DOHH2 (cell line): ENCODE measurements at regions not wholly inside any gene's neighbourhood (a gene's known extent, or its start where the extent isn't known, plus 50 kb on each side); places are given as distances from the start of the nearest gene placed in this dataset.

Experiments
- H3F3A ChIP-seq: fragments of 200-600 bp; sonication (generic), shearing (Covaris generic); 2 replicates; pipeline ENCODE4 v1.6.0; 2016; ENCODE audit warnings: antibody characterized with exemption, mild to moderate bottlenecking; ENCODE audit not compliant: control insufficient read depth, insufficient read depth
- H3K27ac ChIP-seq: fragments of 200-600 bp; sonication (generic); 2 replicates; pipeline ENCODE4 v1.5.1; 2014; ENCODE audit warnings: low read depth, mild to moderate bottlenecking, low read length, moderate library complexity
- H3K27me3 ChIP-seq: fragments of 200-600 bp; sonication (generic); 2 replicates; pipeline ENCODE4 v1.6.1; 2014; ENCODE audit warnings: mild to moderate bottlenecking, low read length, mixed read lengths; ENCODE audit not compliant: control insufficient read depth
- H3K36me3 ChIP-seq: fragments of 200-600 bp; sonication (generic); 2 replicates; pipeline ENCODE4 v1.6.1; 2014; ENCODE audit warnings: mild to moderate bottlenecking, low read length, moderate library complexity, mixed read lengths; ENCODE audit not compliant: control insufficient read depth
- H3K4me1 ChIP-seq: fragments of 200-600 bp; sonication (generic); 2 replicates; pipeline ENCODE4 v1.6.1; 2014; ENCODE audit warnings: mild to moderate bottlenecking, low read length, mixed read lengths; ENCODE audit not compliant: control insufficient read depth
- H3K4me2 ChIP-seq: fragments of 200-600 bp; sonication (generic); 2 replicates; pipeline ENCODE4 v1.6.0; 2014; ENCODE audit warnings: mild to moderate bottlenecking, low read length, moderate library complexity
- H3K4me3 ChIP-seq: fragments of 200-600 bp; sonication (generic); 2 replicates; pipeline ENCODE4 v1.5.1; 2014; ENCODE audit warnings: mild to moderate bottlenecking, low read length, mixed read lengths
- H3K79me2 ChIP-seq: fragments of 200-600 bp; sonication (generic); 2 replicates; pipeline ENCODE4 v1.6.1; 2014; ENCODE audit warnings: mild to moderate bottlenecking, low read length, mixed read lengths; ENCODE audit not compliant: control insufficient read depth
- H3K9me2 ChIP-seq: fragments of 200-600 bp; sonication (generic); replicated peaks from 2 replicates; pipeline ENCODE4 v1.6.1; 2014; ENCODE audit warnings: mild to moderate bottlenecking, low read length, mixed read lengths; ENCODE audit not compliant: control insufficient read depth
- H3K9me3 ChIP-seq: fragments of 200-600 bp; sonication (generic); 2 replicates; pipeline ENCODE4 v1.6.1; 2014; ENCODE audit warnings: antibody characterized with exemption, low read length, mixed read lengths; ENCODE audit not compliant: control insufficient read depth, insufficient read depth
- H4K20me1 ChIP-seq: fragments of 200-600 bp; sonication (generic); 2 replicates; pipeline ENCODE4 v1.6.0; 2014; ENCODE audit warnings: low read depth, mild to moderate bottlenecking, antibody characterized with exemption, low read length, moderate library complexity; ENCODE audit not compliant: control insufficient read depth, insufficient read depth
- EZH2phosphoT487 ChIP-seq: fragments of 200-600 bp; sonication (generic); IDR thresholded peaks from 2 replicates; pipeline ENCODE4 v1.6.1; 2017; ENCODE audit warnings: borderline replicate concordance, mild to moderate bottlenecking, antibody characterized with exemption, low read length, moderate library complexity, mixed read lengths
- TF ChIP-seq, protein P1 (sequence below): fragments of 200-600 bp; sonication (generic); IDR thresholded peaks from one replicate; pipeline ENCODE4 v1.5.1; 2014; ENCODE audit warnings: antibody characterized with exemption, mild to moderate bottlenecking, low read depth, low read length; ENCODE audit not compliant: poor library complexity, severe bottlenecking

DNA sequence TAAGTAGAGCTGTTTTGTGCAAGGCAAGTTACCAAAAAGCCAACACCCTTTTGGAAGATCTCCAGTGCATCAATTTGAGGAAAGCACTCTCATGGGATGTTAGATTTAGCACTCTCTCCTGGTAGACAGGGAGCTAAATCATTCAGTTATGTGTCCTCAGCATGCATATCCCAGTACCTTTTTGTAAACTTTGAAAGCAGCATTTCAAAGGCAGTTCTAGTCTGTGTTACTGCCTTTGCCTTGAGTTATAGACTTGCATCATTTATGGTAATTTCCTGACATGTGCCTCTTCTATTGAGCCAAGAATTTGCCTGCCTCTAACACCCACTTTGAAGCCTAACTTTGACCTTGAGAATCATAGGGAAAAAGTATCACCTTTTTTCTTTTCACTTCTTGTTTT, 120.6 kb downstream of the KIF4B start:
- no peaks in the 10 kb centered on the region for H3K79me2 ChIP-seq
- TF ChIP-seq, protein P1, sequence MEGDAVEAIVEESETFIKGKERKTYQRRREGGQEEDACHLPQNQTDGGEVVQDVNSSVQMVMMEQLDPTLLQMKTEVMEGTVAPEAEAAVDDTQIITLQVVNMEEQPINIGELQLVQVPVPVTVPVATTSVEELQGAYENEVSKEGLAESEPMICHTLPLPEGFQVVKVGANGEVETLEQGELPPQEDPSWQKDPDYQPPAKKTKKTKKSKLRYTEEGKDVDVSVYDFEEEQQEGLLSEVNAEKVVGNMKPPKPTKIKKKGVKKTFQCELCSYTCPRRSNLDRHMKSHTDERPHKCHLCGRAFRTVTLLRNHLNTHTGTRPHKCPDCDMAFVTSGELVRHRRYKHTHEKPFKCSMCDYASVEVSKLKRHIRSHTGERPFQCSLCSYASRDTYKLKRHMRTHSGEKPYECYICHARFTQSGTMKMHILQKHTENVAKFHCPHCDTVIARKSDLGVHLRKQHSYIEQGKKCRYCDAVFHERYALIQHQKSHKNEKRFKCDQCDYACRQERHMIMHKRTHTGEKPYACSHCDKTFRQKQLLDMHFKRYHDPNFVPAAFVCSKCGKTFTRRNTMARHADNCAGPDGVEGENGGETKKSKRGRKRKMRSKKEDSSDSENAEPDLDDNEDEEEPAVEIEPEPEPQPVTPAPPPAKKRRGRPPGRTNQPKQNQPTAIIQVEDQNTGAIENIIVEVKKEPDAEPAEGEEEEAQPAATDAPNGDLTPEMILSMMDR = no peak
- TF ChIP-seq EZH2phosphoT487 = no peak
- no peaks in the 10 kb centered on the region for H3K9me2 ChIP-seq
- no peak overlapping the region for H3K4me2 ChIP-seq
- no peaks in the 10 kb centered on the region for H3K9me3 ChIP-seq
- peaks cover 13% of the 10 kb centered on the region for H3K27me3 ChIP-seq
- no peaks in the 10 kb centered on the region for H3K4me1 ChIP-seq
- H3K4me3 ChIP-seq = no peak overlapping the region
- no peaks in the 10 kb centered on the region for H3F3A ChIP-seq
- no peaks in the 10 kb centered on the region for H3K36me3 ChIP-seq
- H4K20me1 ChIP-seq = no peaks in the 10 kb centered on the region
- H3K27ac ChIP-seq = no peak overlapping the region

DNA sequence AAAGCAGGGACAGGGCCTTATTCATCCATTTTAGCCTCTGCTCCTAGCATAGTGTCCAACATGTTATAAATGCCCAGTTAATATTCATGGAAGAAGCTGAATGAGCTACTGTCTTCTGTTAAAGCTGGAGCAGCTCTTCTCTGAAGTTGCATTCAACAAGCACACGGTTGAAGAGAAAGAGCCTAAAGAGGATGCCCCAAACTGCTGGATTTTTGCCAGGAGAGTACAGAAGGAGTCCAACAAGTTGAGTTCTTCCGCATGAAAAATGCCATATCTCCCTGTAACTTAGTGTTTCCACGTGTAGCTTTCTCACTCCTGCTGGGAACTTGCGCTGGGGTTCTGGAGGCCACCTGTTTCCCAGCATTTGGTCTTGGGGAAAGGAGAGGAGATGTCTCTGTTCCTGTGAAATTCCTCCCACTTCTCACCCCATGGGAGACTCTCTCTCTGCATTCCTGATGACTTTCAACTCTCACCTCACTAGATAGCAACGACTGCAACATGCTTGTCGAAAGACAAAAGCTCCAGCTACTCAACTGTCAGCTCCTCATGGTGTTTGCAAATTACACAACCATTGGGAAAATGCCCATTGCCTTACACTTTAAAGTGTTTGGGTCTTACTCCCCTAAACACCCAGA, 122.8 kb downstream of the KIF4B start:
- no peaks in the 10 kb centered on the region for H3K9me3 ChIP-seq
- no peak overlapping the region for H3K4me2 ChIP-seq
- H3K79me2 ChIP-seq = no peaks in the 10 kb centered on the region
- TF ChIP-seq EZH2phosphoT487 = no peak
- TF ChIP-seq, protein P1 = no peak
- H3K9me2 ChIP-seq = no peaks in the 10 kb centered on the region
- H3F3A ChIP-seq = no peaks in the 10 kb centered on the region
- H3K4me1 ChIP-seq = no peaks in the 10 kb centered on the region
- H3K4me3 ChIP-seq = no peak overlapping the region
- no peak overlapping the region for H3K27ac ChIP-seq
- peaks cover 17% of the 10 kb centered on the region for H3K27me3 ChIP-seq
- H4K20me1 ChIP-seq = no peaks in the 10 kb centered on the region
- H3K36me3 ChIP-seq = no peaks in the 10 kb centered on the region

DNA sequence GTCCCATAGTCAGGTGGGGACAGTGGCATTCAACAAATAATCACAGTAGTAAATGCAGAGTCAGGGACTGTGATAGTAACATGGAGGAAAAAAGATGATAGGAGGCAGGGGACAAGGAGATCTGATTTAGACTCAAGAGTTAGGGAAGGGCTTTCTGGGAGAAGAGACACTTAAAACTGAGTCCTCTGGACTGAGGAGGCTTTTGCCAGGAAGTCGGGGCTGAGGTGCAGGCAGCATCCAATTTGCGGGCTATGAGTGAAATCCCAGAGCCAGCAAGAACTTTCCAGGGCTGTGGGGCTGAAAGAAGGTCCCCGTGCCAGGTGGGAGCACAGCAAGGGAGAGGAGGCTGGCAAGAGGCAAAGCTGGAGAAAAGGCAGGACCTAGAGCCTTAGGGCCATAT, 124.1 kb downstream of the KIF4B start:
- no peaks in the 10 kb centered on the region for H3K4me1 ChIP-seq
- no peak for TF ChIP-seq EZH2phosphoT487
- TF ChIP-seq, protein P1 = no peak
- no peak overlapping the region for H3K27ac ChIP-seq
- no peak overlapping the region for H3K4me3 ChIP-seq
- H3K36me3 ChIP-seq = no peaks in the 10 kb centered on the region
- H3K9me2 ChIP-seq = no peaks in the 10 kb centered on the region
- no peak overlapping the region for H3K4me2 ChIP-seq
- H3K79me2 ChIP-seq = no peaks in the 10 kb centered on the region
- no peaks in the 10 kb centered on the region for H3K9me3 ChIP-seq
- peaks cover 17% of the 10 kb centered on the region for H3K27me3 ChIP-seq
- no peaks in the 10 kb centered on the region for H4K20me1 ChIP-seq
- no peaks in the 10 kb centered on the region for H3F3A ChIP-seq
